ENCODE measurements at regions not wholly inside any gene's neighbourhood (a gene's known extent, or its start where the extent isn't known, plus 50 kb on each side); places are given as distances from the start of the nearest gene placed in this dataset.
A peak's percentile ranks its signal among the peaks of the same experiment; 100 is the strongest.

DNA sequence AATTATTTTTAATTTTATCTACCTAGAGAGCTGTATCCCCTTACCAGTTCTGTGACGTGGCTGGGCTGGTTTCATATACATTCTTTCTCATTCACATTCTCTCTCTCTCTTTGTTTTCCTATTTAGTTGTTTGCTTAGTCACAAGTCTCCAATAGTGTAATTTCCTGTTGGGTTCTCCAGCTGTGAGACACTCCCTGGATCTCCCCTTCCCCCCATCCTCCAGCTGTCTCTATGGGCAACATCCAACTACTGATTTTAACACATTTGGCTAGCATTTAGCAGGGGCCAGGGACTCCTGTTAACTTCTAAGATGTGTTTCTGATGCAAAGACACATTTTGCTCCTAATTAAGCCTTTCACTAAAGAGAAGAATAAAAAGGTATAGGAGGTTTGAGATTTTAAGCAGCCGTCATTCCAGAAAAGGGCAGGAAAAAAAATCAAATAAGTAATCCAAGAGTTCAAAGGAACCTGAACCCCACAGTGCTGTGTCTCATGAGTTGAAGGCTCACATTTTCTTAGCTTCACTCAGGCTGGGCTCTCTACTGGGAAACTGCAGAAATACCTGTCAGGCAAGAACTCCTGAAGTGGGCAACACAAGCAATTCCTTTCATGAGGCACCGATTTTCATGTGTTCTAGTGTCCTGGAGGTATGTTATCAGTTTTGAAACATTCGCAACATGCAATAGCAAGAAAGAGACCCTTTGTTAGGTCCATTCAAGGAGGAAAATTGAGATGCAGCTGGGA is 198.7 kb upstream of the C9orf72 start (continued):
- TF ChIP-seq, protein P1, sequence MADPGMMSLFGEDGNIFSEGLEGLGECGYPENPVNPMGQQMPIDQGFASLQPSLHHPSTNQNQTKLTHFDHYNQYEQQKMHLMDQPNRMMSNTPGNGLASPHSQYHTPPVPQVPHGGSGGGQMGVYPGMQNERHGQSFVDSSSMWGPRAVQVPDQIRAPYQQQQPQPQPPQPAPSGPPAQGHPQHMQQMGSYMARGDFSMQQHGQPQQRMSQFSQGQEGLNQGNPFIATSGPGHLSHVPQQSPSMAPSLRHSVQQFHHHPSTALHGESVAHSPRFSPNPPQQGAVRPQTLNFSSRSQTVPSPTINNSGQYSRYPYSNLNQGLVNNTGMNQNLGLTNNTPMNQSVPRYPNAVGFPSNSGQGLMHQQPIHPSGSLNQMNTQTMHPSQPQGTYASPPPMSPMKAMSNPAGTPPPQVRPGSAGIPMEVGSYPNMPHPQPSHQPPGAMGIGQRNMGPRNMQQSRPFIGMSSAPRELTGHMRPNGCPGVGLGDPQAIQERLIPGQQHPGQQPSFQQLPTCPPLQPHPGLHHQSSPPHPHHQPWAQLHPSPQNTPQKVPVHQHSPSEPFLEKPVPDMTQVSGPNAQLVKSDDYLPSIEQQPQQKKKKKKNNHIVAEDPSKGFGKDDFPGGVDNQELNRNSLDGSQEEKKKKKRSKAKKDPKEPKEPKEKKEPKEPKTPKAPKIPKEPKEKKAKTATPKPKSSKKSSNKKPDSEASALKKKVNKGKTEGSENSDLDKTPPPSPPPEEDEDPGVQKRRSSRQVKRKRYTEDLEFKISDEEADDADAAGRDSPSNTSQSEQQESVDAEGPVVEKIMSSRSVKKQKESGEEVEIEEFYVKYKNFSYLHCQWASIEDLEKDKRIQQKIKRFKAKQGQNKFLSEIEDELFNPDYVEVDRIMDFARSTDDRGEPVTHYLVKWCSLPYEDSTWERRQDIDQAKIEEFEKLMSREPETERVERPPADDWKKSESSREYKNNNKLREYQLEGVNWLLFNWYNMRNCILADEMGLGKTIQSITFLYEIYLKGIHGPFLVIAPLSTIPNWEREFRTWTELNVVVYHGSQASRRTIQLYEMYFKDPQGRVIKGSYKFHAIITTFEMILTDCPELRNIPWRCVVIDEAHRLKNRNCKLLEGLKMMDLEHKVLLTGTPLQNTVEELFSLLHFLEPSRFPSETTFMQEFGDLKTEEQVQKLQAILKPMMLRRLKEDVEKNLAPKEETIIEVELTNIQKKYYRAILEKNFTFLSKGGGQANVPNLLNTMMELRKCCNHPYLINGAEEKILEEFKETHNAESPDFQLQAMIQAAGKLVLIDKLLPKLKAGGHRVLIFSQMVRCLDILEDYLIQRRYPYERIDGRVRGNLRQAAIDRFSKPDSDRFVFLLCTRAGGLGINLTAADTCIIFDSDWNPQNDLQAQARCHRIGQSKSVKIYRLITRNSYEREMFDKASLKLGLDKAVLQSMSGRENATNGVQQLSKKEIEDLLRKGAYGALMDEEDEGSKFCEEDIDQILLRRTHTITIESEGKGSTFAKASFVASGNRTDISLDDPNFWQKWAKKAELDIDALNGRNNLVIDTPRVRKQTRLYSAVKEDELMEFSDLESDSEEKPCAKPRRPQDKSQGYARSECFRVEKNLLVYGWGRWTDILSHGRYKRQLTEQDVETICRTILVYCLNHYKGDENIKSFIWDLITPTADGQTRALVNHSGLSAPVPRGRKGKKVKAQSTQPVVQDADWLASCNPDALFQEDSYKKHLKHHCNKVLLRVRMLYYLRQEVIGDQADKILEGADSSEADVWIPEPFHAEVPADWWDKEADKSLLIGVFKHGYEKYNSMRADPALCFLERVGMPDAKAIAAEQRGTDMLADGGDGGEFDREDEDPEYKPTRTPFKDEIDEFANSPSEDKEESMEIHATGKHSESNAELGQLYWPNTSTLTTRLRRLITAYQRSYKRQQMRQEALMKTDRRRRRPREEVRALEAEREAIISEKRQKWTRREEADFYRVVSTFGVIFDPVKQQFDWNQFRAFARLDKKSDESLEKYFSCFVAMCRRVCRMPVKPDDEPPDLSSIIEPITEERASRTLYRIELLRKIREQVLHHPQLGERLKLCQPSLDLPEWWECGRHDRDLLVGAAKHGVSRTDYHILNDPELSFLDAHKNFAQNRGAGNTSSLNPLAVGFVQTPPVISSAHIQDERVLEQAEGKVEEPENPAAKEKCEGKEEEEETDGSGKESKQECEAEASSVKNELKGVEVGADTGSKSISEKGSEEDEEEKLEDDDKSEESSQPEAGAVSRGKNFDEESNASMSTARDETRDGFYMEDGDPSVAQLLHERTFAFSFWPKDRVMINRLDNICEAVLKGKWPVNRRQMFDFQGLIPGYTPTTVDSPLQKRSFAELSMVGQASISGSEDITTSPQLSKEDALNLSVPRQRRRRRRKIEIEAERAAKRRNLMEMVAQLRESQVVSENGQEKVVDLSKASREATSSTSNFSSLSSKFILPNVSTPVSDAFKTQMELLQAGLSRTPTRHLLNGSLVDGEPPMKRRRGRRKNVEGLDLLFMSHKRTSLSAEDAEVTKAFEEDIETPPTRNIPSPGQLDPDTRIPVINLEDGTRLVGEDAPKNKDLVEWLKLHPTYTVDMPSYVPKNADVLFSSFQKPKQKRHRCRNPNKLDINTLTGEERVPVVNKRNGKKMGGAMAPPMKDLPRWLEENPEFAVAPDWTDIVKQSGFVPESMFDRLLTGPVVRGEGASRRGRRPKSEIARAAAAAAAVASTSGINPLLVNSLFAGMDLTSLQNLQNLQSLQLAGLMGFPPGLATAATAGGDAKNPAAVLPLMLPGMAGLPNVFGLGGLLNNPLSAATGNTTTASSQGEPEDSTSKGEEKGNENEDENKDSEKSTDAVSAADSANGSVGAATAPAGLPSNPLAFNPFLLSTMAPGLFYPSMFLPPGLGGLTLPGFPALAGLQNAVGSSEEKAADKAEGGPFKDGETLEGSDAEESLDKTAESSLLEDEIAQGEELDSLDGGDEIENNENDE (IDR thresholded peaks at IDR 0.05; ENCODE audit: insufficient replicate concordance, low read length), result peak; percentile 50
- TF ChIP-seq RBBP5 (IDR thresholded peaks at IDR 0.05; ENCODE audit: borderline replicate concordance, low read depth, low read length) (peak; percentile 82; the same call in 1 of the 2 replicates), HDAC2 (IDR thresholded peaks at IDR 0.05; ENCODE audit: borderline replicate concordance in 1 of 2, low read depth in 2 of 2, low read length in 2 of 2) (peak in 1 of 2 experiments; percentile 33; a peak in 1 of 4 replicates), NANOG (IDR thresholded peaks at IDR 0.05; ENCODE audit: insufficient read depth, low read depth, low read length, poor library complexity, severe bottlenecking) (no peak), CBX8 (IDR thresholded peaks at IDR 0.05; ENCODE audit: borderline replicate concordance, low read depth, low read length) (no peak), SIN3A (conservative IDR thresholded peaks at IDR 0.05 in 1 of 2, IDR thresholded peaks at IDR 0.05 in 1 of 2; ENCODE audit: low read depth in 1 of 2, low read length in 2 of 2) (0 out of 4 replicates have a peak, but pooled peaks of 1 of the 2 experiments have one; percentile 23), TCF12 (IDR thresholded peaks at IDR 0.05; ENCODE audit: low read depth, low read length) (peak; percentile 96), TAF1 (IDR thresholded peaks at IDR 0.05; ENCODE audit: low read depth, low read length) (0 out of 2 replicates have a peak, but pooled peaks have one; percentile 8), JUND (IDR thresholded peaks at IDR 0.05; ENCODE audit: low read length) (0 out of 2 replicates have a peak, but pooled peaks have one; percentile 52)
